ENCODE measurements at regions not wholly inside any gene's neighbourhood (a gene's known extent, or its start where the extent isn't known, plus 50 kb on each side); places are given as distances from the start of the nearest gene placed in this dataset.

GRCh38 chr20:39967806-39968205 lies 721.2 kb downstream of the MAFB start:
- POLR2A ChIA-PET = no interaction called here
- Histone ChIP-seq H3K4me3 (replicated peaks in 1 of 3; ENCODE audit: insufficient read depth in 1 of 3, low read depth in 1 of 3, low read length in 3 of 3) (no peak overlapping the region), H3K27ac (ENCODE audit: insufficient read depth, low read depth, low read length) (no peak overlapping the region), H3K36me3 (ENCODE audit: control insufficient read depth in 2 of 2, extremely low read depth in 1 of 2, insufficient read depth in 2 of 2, low read length in 2 of 2) (no peaks in the 10 kb centered on the region), H3K4me2 (ENCODE audit: insufficient read depth, low read length) (no peak overlapping the region), H3K9me3 (replicated peaks; ENCODE audit: control insufficient read depth, insufficient read depth, low read length) (no peaks in the 10 kb centered on the region), H2AFZ (ENCODE audit: low read depth, low read length) (no peak overlapping the region), H3K9ac (replicated peaks; ENCODE audit: extremely low read depth, insufficient read depth, low read length) (no peak overlapping the region), H3K27me3 (ENCODE audit: control insufficient read depth in 2 of 2, insufficient read depth in 2 of 2, low read length in 2 of 2) (no peaks in the 10 kb centered on the region), H3K9me1 (replicated peaks; ENCODE audit: control insufficient read depth, extremely low read depth, insufficient read depth, low read length) (no peaks in the 10 kb centered on the region), H3K4me1 (ENCODE audit: control insufficient read depth, extremely low read depth, insufficient read depth, low read length) (no peaks in the 10 kb centered on the region), H4K20me1 (replicated peaks; ENCODE audit: control insufficient read depth, extremely low read depth, insufficient read depth, low read length) (no peaks in the 10 kb centered on the region), H3K79me2 (ENCODE audit: control insufficient read depth, insufficient read depth, low read length) (no peaks in the 10 kb centered on the region)
- intact Hi-C loops (cut with micrococcal nuclease) (no loop called here), dilution Hi-C loops (cut with MboI; ENCODE audit: extremely low pct_ligation_motif_present, low sequenced_read_pairs) (no loop called here)
- no peak for DNase-seq (ENCODE audit: low read depth, low spot score)
- no peak for FAIRE-seq
- CTCF ChIA-PET = no interaction called here
- no TSS peak for BruUV-seq (replicated peaks)
- TF ChIP-seq GATA2 (IDR thresholded peaks at IDR 0.05; ENCODE audit: insufficient read depth, insufficient read length, low read depth, low read length) (no peak), MYC (IDR thresholded peaks at IDR 0.05; ENCODE audit: low read depth, low read length) (no peak)

- no peak overlapping the region for H3K27ac ChIP-seq (ENCODE audit: insufficient read depth, low read depth, low read length)
- no peak for TF ChIP-seq MYC (IDR thresholded peaks at IDR 0.05; ENCODE audit: low read depth, low read length)
- no peak for TF ChIP-seq POLR2AphosphoS5 (IDR thresholded peaks at IDR 0.05; ENCODE audit: insufficient read depth, low read depth, low read length)
- no peak for TF ChIP-seq GATA2 (IDR thresholded peaks at IDR 0.05; ENCODE audit: insufficient read depth, insufficient read length, low read depth, low read length)
- TF ChIP-seq FOS (IDR thresholded peaks at IDR 0.05; ENCODE audit: borderline replicate concordance, insufficient read depth, low read length) = no peak
- TF ChIP-seq JUN (IDR thresholded peaks at IDR 0.05; ENCODE audit: borderline replicate concordance, insufficient read depth, insufficient read length, low read depth) = no peak
- no peak for TF ChIP-seq EZH2 (IDR thresholded peaks at IDR 0.05; ENCODE audit: borderline replicate concordance, low read depth, low read length, severe bottlenecking)
- TF ChIP-seq POLR2A (IDR thresholded peaks at IDR 0.05; ENCODE audit: low read depth, low read length) = no peak
- TF ChIP-seq MAX (IDR thresholded peaks at IDR 0.05; ENCODE audit: insufficient read depth, insufficient read length) = no peak
- TF ChIP-seq CTCF (IDR thresholded peaks at IDR 0.05; ENCODE audit: extremely low read depth in 1 of 2, insufficient read depth in 1 of 2, low read depth in 1 of 2, low read length in 2 of 2) = no peak
- no TSS peak for BruUV-seq (replicated peaks)
- DNase-seq (ENCODE audit: low read depth, low spot score) = no peak
- H3K4me1 ChIP-seq (ENCODE audit: control insufficient read depth, extremely low read depth, insufficient read depth, low read length) = no peaks in the 10 kb centered on the region
- no peaks in the 10 kb centered on the region for H3K9me1 ChIP-seq (replicated peaks; ENCODE audit: control insufficient read depth, extremely low read depth, insufficient read depth, low read length)
- H3K9ac ChIP-seq (replicated peaks; ENCODE audit: extremely low read depth, insufficient read depth, low read length) = no peak overlapping the region
- H2AFZ ChIP-seq (ENCODE audit: low read depth, low read length) = no peak overlapping the region
- intact Hi-C loops (cut with micrococcal nuclease) = no loop called here
- H3K27me3 ChIP-seq (ENCODE audit: control insufficient read depth in 2 of 2, insufficient read depth in 2 of 2, low read length in 2 of 2) = no peaks in the 10 kb centered on the region
- H3K79me2 ChIP-seq (ENCODE audit: control insufficient read depth, insufficient read depth, low read length) = no peaks in the 10 kb centered on the region
- H3K36me3 ChIP-seq (ENCODE audit: control insufficient read depth in 2 of 2, extremely low read depth in 1 of 2, insufficient read depth in 2 of 2, low read length in 2 of 2) = no peaks in the 10 kb centered on the region
- no peaks in the 10 kb centered on the region for H3K9me3 ChIP-seq (replicated peaks; ENCODE audit: control insufficient read depth, insufficient read depth, low read length)
- no peak overlapping the region for H3K4me2 ChIP-seq (ENCODE audit: insufficient read depth, low read length)
- CTCF ChIA-PET = no interaction called here
- POLR2A ChIA-PET = no interaction called here
- dilution Hi-C loops (cut with MboI; ENCODE audit: extremely low pct_ligation_motif_present, low sequenced_read_pairs) = no loop called here
- FAIRE-seq = no peak
- H4K20me1 ChIP-seq (replicated peaks; ENCODE audit: control insufficient read depth, extremely low read depth, insufficient read depth, low read length) = no peaks in the 10 kb centered on the region
- H3K4me3 ChIP-seq (replicated peaks in 1 of 3; ENCODE audit: insufficient read depth in 1 of 3, low read depth in 1 of 3, low read length in 3 of 3) = no peak overlapping the region
These were observed 727.3 kb downstream of the MAFB start for GRCh38 chr20:39961637-39962244.
